ENCODE measurements at regions not wholly inside any gene's neighbourhood (a gene's known extent, or its start where the extent isn't known, plus 50 kb on each side); places are given as distances from the start of the nearest gene placed in this dataset.
A peak's percentile ranks its signal among the peaks of the same experiment; 100 is the strongest.
"Not testable (repeated sequence)": the region's sequence is repeated elsewhere in the genome, so short reads cannot be mapped to it uniquely, and the experiment has no call there.

DNA sequence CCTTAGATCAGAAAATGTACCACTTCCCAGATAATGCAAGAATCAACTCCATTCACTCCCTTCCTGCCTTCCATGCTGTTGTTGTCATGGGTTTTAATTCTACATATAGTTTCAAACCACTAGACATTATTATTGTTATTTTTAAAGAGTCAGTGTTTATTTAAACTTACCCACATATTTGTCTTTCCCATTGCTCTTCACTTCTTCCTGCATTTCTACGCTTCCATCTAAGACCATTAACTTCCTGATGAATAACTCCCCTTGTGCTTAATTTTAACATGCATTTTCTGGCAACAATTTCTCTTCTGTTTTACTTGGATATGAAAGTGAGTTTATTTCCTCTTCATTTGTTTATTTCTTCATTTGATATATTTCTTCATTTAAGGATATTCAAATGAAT is 127.1 kb upstream of the FHIT start:
- DNase-seq (ENCODE audit: low read depth in 2 of 3, low spot score in 2 of 3), result no peak

DNA sequence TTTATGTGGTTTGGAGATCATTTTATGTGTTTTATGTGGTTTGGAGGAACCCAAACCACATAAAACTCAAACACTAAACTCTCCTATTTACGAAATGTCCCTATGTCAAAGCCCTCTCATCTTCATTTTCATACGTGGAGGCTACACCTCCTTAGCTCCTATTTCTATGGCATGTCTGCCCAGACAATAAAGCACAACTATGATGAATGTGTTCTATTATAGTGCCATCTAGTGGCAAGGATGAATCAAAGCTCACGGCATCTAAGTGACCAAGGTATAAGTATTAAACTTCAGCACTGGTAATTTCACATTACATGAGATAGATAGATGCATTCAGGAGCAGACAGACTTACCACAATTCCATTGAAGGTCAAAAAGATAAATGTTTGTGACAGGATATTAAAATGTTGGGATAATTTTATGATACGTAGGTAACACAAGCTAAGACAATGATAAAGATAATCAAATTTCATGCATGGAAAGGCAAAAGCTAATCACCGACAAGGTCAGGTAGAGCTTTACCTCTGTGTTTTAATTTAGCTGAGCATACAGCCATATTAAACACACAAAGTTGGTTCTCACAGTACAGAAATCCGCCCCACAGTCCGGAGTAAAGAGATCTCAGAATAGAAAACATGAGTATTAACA is 130.6 kb upstream of the FHIT start:
- peak in 2 of 3 donors; percentile 11 to 50 for DNase-seq (ENCODE audit: low read depth in 2 of 3, low spot score in 2 of 3)

DNA sequence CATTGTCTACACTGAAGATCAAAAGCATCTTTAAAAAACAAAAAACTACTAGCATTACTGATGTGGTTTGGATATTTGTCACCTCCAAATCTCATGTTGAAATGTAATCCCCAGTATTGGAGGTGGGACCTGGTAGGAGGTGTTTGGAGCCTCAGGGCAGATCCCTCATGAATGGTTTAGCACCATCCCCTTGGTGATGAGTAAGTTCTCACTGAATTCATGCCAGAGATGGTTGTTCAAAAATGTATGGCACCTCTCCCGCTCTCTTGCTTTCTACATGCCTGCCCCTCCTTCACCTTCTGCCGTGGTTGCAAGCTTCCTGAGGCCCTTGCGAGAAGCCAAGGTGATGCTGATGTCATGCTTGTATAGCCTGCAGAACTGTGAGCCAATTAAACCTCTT is 136.6 kb upstream of the FHIT start:
- no peak for DNase-seq (ENCODE audit: low read depth in 2 of 3, low spot score in 2 of 3)

DNA sequence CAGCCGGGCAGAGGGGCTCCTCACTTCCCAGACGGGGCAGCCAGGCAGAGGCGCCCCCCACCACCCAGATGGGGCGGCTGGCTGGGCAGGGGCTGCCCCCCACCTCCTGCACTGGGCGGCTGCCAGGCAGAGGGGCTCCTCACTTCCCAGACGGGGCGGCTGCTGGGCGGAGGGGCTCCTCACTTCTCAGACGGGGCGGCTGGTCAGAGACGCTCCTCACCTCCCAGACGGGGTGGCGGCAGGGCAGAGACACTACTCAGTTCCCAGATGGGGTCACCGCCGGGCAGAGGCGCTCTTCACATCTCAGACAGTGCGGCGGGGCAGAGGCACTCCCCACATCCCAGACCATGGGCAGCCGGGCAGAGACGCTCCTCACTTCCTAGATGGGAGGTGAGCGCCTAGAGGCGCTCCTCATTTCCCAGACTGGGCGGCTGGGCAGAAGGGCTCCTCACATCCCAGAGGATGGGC is 142.3 kb upstream of the FHIT start:
- DNase-seq (ENCODE audit: low read depth in 2 of 3, low spot score in 2 of 3), result not testable (repeated sequence)

DNA sequence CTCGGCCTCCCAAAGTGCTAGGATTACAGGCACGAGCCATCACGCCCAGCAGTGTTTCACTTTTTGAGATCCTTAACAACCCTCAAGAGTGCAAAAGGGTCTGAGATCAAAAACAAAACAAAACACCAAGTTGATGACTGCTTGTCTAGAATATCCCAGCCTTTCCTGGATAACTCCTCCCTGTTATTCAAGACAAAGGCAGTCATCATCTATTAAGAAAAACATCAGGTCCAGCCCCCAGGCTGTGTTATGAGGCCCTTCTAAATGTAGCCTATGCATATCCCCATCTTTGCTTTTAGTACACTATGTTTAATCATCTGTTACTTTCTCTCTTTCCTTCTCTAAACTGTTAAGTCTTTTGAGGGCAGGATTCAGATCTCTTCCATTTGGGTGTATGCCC is 150.1 kb upstream of the FHIT start:
- no peak for DNase-seq (ENCODE audit: low read depth in 2 of 3, low spot score in 2 of 3)

DNA sequence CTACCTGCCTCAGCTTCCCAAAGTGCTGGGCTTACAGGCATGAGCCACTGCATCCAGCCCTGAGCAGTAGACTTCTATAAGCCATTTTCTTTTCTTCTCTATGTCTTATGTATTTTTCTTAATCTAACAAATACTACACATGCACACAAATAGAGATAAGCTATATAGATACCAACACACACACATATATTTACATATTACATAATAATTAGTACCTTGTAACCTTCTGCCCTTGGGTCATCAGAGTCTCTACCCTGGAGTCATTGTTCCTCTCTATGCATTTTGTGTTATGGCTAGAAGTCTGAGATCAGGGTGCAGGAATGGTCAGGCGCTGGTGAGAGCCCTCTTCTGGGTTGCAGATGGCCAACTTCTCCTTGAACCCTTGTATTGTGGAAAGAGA is 154.0 kb upstream of the PTPRG start:
- no peak for DNase-seq (ENCODE audit: low read depth in 2 of 3, low spot score in 2 of 3)

DNA sequence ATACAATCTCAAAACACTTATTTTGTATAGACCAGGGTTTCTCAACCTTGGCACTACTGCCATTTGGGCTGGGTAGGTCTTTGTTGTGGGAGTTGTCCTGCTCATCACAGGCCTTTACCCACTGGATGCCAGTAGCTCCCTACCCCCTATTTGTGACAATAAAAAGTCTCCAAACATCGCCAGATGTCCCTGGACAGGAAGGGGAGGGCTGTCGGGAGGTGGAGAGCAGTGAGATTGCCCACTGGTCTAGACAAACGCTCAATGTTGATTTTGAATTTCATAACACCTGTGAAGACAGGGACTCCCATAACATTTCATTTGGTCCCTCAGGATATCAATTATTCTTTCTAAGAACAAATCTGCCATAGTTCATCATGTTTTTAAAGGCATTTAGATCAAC is 151.7 kb upstream of the PTPRG start:
- DNase-seq (ENCODE audit: low read depth in 2 of 3, low spot score in 2 of 3), result no peak

DNA sequence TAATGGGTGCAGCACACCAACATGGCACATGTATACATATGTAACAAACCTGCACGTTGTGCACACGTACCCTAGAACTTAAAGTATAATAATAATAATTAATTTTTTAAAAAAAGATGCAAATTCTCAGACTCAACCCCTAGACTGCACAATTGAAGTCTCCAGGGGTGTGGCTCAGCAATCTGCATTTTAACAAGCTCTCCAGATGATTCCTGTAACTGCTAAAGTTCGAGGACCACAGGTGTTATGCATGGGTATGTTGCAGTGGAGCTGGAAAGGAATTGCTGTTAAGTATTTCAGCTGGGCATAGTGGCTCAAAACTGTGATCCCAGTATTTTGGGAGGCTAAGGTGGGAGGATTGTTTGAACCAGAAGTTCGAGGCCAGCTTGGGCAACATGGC is 151.0 kb upstream of the PTPRG start:
- not testable (repeated sequence) for DNase-seq (ENCODE audit: low read depth in 2 of 3, low spot score in 2 of 3)

DNA sequence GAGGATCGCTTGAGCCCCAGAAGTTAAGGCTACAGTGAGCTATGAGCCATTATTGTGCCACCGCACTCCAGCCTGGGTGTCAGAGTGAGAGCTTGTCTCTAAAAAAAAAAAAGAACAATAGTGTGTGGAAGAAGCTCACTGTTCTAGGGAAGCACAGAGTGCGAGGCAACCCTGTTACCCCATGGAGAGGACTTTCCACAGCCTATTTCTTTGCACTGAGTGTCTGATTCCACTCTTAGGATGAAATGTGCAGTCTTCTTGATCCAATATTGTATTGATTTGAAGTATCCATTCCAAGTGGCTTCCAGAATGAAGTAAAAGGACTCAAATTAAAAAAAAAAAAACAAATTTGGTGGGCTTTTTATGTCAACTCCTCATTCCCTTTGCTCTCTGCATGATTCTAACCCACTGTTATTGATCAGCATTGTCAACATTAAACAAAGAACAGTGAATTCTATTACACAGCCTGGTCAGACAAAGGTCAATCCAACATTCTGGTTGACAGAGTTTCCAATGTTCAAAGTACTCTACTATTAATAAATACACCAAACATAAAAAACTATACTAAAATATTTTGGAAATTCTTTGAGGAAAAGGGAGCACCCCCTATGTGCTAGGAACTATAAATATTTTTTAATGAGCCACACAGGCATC is 150.2 kb upstream of the PTPRG start:
- no peak for DNase-seq (ENCODE audit: low read depth in 2 of 3, low spot score in 2 of 3)

DNA sequence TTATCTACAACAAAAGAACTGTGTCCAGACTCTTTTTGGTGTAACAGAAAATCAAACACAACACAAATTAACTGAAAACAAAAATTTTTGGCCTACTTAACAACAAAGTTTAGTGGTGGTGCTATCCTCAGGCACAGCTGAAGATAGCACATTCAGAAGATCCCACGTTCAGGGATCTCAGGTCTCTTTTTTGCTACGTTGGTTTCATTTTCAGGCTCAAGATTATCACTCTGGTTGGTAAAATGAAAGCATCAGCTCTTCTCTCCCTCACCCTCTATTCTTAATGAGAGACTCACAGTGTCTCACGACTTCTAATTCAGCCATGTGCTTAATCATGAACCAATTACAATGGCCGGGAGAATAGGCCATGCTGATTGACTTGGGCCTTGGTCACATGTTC is 146.9 kb upstream of the PTPRG start:
- no peak for DNase-seq (ENCODE audit: low read depth in 2 of 3, low spot score in 2 of 3)

DNA sequence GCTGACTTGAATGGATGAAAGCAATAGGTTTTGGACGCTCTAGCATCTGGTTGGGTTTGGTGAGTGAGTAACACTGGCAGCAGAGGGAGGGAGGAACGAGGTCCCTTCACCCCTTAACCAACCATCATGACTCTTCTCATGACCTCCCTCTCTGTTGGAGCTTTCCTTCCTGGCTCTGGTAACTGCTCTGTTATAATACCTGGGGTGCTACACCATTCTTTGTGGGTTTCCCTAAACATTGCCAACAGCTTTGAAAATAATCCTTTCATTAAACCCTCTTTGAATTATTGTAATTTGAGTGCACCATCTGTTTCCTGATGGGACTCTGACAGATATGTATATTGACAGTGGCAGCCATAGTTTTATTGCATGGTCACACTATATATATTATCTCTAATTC is 146.2 kb upstream of the PTPRG start:
- peak in 2 of 3 donors; percentile 22 to 71 for DNase-seq (ENCODE audit: low read depth in 2 of 3, low spot score in 2 of 3)

DNA sequence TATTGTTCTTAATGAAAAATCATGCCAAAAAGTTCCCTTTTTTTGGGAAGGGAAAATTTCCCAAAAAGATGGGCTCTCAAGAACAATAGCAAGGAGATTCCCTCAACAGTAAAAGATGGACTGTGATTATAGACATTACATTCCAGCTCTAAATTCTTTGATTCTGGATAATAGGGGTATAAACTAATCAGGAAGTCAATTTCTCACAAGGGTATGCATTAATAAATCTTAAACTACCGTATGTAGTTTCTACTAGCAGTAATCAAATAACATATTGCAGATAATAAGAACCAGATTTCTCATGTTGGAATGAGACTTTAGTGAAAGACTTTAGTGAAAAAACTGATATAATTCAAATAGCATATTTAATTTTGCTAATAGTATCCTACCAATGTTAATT is 144.8 kb upstream of the PTPRG start:
- DNase-seq (ENCODE audit: low read depth in 2 of 3, low spot score in 2 of 3), result no peak

DNA sequence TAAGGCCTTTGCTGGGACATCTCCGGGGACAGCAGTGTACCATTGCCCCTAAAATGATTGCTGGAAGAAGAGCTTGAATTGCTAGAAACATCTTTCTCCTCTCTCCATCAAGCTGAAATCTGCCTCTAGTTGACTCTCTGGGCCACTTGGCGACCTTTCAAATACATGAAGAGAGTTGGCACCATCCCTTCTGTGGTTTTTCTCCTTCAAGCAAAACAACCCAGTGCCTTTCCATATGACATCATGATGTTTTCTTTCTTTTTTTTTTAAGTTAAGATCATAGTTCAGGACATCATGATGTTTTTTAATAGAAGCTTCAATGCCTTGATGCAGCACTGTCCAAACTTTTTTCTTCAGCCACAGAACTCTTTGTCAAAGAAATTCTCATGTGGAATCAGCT is 144.0 kb upstream of the PTPRG start:
- no peak for DNase-seq (ENCODE audit: low read depth in 2 of 3, low spot score in 2 of 3)

DNA sequence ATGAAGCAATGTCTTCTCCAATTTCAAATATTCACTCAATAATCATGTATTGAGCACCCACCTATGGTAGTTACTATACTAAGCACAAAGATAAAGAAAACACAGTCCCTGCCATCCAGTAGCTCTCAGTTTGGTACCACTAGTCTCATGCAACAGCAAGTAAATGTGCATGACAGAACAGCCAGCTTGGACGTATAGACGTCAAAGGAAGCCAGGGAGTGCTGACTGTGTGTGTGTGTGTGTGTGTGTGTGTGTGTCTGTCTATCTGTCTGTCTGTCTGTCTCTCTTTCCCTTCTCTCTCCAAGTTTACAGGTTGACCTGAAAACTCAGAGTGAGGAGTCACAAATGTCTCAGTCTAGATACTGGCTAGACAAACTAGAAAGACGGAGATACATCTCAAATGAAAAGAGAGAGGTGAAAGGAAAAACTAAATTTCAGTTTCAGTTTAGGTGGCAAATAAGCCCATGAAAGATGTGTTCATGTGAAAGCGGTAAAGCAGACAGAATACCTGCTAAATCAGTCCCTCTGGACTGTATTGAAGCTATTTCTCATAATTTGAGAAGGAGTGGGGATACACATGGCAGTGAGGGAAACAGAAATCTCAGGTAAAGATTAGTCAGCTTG is 141.1 kb upstream of the PTPRG start:
- no peak for DNase-seq (ENCODE audit: low read depth in 2 of 3, low spot score in 2 of 3)

DNA sequence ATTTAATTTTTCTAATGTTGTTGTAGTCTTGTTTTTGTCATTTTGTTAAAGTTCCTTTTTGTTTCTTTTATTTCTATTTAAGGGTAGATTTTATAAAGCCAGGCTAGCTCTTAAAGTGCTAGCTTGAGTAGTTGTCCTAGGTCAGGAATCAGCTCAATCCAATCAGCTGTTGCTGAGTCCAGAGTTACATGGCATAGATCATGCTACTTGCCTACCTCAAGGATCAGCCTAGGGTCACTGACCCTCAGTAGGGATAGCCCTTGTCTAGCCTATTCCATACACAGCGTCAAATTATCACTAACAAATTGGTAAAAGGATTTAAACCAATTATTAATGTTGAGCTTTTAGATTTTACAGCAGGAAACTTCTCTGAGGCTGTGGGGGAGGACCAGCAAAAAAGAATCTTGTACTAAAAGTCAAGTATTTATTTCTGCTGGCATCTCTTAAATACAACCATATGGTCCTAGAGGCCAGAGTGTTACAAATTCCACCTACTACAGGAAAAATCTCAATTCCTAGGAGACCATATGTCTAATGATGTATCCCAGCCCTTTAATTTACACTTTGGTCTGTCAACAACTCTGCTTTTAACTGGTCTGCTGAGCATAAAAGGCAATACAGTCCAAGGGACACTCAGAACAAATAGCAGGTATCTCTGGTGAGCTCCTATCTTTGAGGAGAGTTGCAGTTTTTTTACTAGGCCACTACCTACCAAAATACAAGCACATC is 138.3 kb upstream of the PTPRG start:
- DNase-seq (ENCODE audit: low read depth in 2 of 3, low spot score in 2 of 3), result no peak

DNA sequence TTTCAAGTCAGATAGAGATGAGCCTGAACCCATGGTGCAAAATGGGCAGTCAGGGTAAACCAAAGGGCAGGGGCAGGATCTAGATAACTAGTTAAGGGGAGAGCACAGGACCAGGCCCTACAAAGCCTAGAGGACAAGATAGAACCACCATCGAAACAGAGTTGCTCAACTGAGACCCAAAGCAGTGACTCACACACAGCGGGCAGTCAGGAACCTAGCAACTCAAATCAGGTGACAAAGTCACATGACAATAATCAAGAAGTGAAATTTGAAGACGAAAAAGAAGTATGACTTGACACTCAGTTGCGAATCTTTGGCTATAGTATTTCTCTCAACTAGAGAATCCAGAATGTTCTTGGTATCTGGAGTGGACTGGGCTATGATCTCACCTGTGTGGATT is 136.0 kb upstream of the PTPRG start:
- DNase-seq (ENCODE audit: low read depth in 2 of 3, low spot score in 2 of 3), result no peak

DNA sequence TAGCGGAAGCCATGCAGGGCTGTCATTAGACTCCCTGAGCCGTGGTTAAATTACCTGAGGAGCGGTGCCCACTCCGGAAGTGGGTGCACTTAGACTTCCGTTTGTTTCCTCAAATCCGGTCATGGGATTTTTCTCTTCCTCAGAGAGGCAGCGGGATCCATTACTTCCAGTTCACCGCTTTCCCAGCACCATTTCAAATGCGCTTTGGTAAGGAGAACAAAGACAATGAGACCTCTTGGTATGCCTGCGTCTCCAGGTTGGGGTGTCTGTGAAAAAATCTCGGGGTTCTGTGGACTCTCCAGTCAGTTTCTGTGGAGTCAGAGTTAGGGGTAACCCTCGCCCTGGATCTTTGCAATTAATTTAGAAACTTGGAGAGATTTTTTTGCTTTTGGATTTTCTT is 132.3 kb upstream of the PTPRG start:
- DNase-seq (ENCODE audit: low read depth in 2 of 3, low spot score in 2 of 3), result no peak

DNA sequence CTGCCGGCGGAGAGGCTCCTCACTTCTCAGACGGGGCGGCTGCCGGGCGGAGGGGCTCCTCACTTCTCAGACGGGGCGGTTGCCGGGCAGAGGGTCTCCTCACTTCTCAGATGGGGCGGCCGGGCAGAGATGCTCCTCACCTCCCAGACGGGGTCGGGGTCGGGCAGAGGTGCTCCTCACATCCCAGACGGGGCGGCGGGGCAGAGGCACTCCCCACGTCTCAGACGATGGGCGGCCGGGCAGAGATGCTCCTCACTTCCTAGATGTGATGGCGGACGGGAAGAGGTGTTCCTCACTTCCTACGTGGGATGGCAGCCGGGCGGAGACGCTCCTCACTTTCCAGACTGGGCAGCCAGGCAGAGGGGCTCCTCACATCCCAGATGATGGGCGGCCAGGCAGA is 126.5 kb upstream of the PTPRG start:
- not testable (repeated sequence) for DNase-seq (ENCODE audit: low read depth in 2 of 3, low spot score in 2 of 3)

DNA sequence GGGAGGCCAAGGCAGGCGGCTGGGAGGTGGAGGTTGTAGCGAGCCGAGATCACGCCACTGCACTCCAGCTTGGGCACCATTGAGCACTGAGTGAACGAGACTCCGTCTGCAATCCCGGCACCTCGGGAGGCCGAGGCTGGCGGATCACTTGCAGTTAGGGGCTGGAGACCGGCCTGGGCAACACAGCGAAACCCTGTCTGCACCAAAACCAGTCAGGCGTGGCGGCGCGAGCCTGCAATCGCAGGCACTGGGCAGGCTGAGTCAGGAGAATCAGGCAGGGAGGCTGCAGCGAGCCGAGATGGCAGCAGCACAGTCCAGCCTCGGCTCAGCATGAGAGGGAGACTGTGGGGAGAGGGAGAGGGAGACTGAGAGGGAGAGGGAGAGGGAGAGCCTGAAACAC is 126.0 kb upstream of the PTPRG start:
- DNase-seq (ENCODE audit: low read depth in 2 of 3, low spot score in 2 of 3), result not testable (repeated sequence)

DNA sequence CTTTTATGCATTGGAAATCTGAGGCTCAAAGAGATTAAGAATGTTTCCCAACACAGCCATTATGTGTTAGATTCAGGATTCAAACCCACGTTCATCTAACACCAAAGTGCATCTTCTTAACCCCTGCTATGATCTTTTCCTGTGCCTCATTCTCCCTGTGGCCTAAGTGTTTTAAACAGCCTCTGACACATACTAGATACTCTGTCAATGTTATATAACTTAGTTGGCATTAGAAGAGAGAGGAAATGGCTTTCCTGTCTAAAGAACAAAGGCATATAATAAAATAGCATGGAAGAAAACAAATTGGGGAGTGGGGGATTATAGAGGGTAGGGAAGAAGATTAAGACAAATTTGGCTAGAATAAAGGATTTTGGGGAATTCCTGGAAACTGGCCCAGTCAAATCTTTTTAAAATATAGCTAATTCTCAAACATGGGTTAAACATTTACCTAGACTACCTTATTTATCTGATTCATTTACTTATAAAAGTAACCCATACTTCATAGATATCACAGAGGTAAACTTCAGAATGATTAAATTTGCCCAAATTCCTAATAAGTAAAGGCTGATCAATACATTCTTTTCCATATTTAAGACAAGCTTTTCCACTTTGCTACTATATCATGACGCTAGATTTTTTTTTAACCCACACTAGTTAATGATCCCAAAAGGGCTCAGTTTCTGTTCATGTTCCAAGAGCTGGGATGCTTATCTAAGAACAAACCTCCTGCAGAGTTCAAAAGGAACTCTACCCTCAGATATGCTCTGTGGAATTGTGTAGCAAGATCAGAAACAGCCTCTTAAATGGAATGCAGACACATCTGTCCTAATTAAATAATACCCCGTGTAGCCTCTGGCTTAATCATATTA is 122.9 kb upstream of the PTPRG start:
- DNase-seq (ENCODE audit: low read depth in 2 of 3, low spot score in 2 of 3), result no peak

DNA sequence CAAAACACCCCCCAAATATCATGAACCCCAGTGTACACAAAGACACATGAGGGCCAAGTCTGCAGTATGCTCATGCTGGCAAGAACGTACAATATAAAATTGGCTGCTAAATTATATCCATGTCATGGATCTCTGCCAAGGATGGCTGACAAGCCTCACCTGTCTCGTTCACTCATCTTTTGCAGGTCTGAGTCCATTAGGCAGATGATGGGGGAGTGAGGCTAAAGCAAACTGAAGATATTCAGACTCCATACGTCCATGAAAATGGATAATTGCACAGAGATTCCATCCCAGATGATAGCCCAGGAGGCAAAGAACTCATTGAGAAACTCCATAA is 122.3 kb upstream of the PTPRG start:
- no peak for DNase-seq (ENCODE audit: low read depth in 2 of 3, low spot score in 2 of 3)

All from hematopoietic multipotent progenitor cell (in vitro differentiated cells).